MM.1S (cell line): ENCODE measurements at regions not wholly inside any gene's neighbourhood (a gene's known extent, or its start where the extent isn't known, plus 50 kb on each side); places are given as distances from the start of the nearest gene placed in this dataset.

Experiments
- CTCF ChIP-seq: fragments of 300-600 bp; sonication (generic); IDR thresholded peaks from 2 replicates; pipeline ENCODE4 v1.5.1; 2016; ENCODE audit warnings: antibody characterized with exemption, low read length, mixed read lengths
- EZH2 ChIP-seq: fragments of 300-600 bp; sonication (generic); optimal IDR thresholded peaks from 2 replicates; pipeline ENCODE3; 2017; ENCODE audit warnings: low read depth, mild to moderate bottlenecking, antibody characterized with exemption, low read length, mixed read lengths
- EZH2phosphoT487 ChIP-seq: fragments of 300-600 bp; sonication (generic); IDR thresholded peaks from 2 replicates; pipeline ENCODE4 v1.6.1; 2018; ENCODE audit warnings: antibody characterized with exemption, low read length

GRCh38 chr13:21814604-21815003, 143.7 kb downstream of the FGF9 start:
- TF ChIP-seq CTCF (no peak), EZH2 (no peak), EZH2phosphoT487 (no peak)
